ENCODE measurements at regions not wholly inside any gene's neighbourhood (a gene's known extent, or its start where the extent isn't known, plus 50 kb on each side); places are given as distances from the start of the nearest gene placed in this dataset.
A peak's percentile ranks its signal among the peaks of the same experiment; 100 is the strongest.

DNA sequence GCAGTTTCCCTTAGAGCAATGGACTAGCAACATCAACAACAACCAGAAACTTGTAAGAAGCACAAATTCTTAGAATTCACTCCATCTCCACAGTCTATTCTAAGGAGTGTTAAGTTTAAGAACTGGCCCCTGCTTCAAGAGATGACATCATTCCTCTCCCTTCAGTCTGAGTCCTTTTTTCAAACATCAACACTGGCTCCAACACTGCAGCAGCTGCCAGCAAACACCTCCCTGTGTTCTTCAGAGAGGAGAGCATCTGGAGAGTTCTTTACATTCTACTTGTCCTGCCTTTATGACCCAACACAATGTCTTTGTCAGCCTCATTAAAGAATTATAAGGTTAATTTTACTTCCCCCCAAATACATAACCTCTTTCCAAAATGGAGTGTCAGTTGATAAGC is 122.3 kb downstream of the HNMT start:
- DNase-seq (ENCODE audit: low read depth) (peak; percentile 61), FAIRE-seq (no peak)
- no peak overlapping the region for H3K4me3 Mint-ChIP-seq (ENCODE audit: unreplicated experiment)
- peaks cover 35% of the 10 kb centered on the region for H3K4me1 Mint-ChIP-seq (ENCODE audit: low read depth, unreplicated experiment)
- H3K27ac Mint-ChIP-seq (ENCODE audit: unreplicated experiment), result peak overlapping the region; percentile 99
- Histone ChIP-seq H3K9me3 (ENCODE audit: insufficient read depth, low read depth, low read length) (no peaks in the 10 kb centered on the region), H3K27me3 (ENCODE audit: insufficient read depth, low read length) (no peaks in the 10 kb centered on the region), H3K36me3 (ENCODE audit: insufficient read depth, low read length) (no peaks in the 10 kb centered on the region), H2AFZ (ENCODE audit: low read depth, low read length) (no peak overlapping the region), H3K27ac (ENCODE audit: low read depth, low read length) (no peak overlapping the region), H3K4me1 (ENCODE audit: insufficient read depth, low read length) (no peaks in the 10 kb centered on the region), H4K20me1 (ENCODE audit: insufficient read depth, low read length) (no peaks in the 10 kb centered on the region), H3K4me2 (ENCODE audit: low read length) (peak overlapping the region; percentile 15), H3K9ac (ENCODE audit: low read length) (no peak overlapping the region), H3K79me2 (ENCODE audit: insufficient read depth, low read length) (no peaks in the 10 kb centered on the region), H3K4me3 (ENCODE audit: insufficient read depth, low read depth, low read length) (no peak overlapping the region)
- peaks cover 3% of the 10 kb centered on the region for H3K9me3 Mint-ChIP-seq (ENCODE audit: unreplicated experiment)
- no peak for TF ChIP-seq EZH2 (IDR thresholded peaks at IDR 0.05; ENCODE audit: insufficient read depth, low read length)
- TF ChIP-seq, protein P1, sequence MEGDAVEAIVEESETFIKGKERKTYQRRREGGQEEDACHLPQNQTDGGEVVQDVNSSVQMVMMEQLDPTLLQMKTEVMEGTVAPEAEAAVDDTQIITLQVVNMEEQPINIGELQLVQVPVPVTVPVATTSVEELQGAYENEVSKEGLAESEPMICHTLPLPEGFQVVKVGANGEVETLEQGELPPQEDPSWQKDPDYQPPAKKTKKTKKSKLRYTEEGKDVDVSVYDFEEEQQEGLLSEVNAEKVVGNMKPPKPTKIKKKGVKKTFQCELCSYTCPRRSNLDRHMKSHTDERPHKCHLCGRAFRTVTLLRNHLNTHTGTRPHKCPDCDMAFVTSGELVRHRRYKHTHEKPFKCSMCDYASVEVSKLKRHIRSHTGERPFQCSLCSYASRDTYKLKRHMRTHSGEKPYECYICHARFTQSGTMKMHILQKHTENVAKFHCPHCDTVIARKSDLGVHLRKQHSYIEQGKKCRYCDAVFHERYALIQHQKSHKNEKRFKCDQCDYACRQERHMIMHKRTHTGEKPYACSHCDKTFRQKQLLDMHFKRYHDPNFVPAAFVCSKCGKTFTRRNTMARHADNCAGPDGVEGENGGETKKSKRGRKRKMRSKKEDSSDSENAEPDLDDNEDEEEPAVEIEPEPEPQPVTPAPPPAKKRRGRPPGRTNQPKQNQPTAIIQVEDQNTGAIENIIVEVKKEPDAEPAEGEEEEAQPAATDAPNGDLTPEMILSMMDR (IDR thresholded peaks at IDR 0.05; ENCODE audit: insufficient read depth, low read depth, low read length), result no peak
- H3K36me3 Mint-ChIP-seq (ENCODE audit: low read depth, unreplicated experiment), result peaks cover 4% of the 10 kb centered on the region
- no peaks in the 10 kb centered on the region for H3K27me3 Mint-ChIP-seq (ENCODE audit: low read depth, unreplicated experiment)

DNA sequence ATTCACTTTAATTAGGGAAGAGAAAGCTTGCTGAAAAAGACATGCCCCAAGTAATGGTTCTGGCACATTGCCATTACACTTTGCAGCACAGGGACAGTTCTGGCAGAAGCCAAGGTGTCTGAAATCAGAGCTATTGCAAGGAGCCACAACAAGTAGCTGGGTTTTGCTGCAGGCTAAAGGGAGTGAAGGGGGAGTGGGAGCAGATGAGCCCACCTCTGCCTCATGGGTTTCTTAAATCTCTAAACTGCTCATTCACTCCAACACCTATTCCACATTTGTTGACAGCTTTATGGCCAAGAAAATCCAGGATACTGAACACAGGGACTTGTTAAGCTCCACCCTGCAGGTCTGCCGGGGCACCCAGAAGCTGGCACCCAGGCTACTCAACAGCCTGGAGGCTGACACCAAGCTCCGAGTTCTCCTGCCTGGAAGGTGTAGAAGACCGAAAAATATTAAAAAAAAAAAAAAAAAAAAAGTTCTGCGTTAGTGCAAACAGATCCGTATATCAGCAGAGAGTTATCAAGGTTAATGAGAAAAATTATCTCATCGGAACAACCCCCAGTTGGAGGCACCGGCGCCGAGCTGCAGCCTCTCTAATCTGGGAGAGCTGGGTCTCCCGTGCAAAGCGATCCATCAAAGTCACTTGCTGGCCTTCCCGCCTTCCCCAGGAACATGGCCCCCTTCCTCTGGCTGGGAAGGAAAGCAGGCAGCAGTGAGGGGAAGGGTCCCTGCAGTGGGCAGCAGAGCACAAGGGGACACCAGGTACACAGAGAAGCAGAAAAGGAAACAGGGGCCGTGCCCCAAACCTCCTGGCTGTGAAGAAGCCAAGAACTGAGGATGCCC is 123.7 kb downstream of the HNMT start:
- Histone ChIP-seq H2AFZ (ENCODE audit: low read depth, low read length) (no peak overlapping the region), H3K4me1 (ENCODE audit: insufficient read depth, low read length) (no peaks in the 10 kb centered on the region), H3K27ac (ENCODE audit: low read depth, low read length) (no peak overlapping the region), H3K36me3 (ENCODE audit: insufficient read depth, low read length) (no peaks in the 10 kb centered on the region), H3K4me3 (ENCODE audit: insufficient read depth, low read depth, low read length) (no peak overlapping the region), H3K79me2 (ENCODE audit: insufficient read depth, low read length) (no peaks in the 10 kb centered on the region), H3K9ac (ENCODE audit: low read length) (no peak overlapping the region), H3K4me2 (ENCODE audit: low read length) (no peak overlapping the region), H3K27me3 (ENCODE audit: insufficient read depth, low read length) (no peaks in the 10 kb centered on the region), H3K9me3 (ENCODE audit: insufficient read depth, low read depth, low read length) (no peaks in the 10 kb centered on the region), H4K20me1 (ENCODE audit: insufficient read depth, low read length) (no peaks in the 10 kb centered on the region)
- Mint-ChIP-seq H3K9me3 (ENCODE audit: unreplicated experiment) (peaks cover 3% of the 10 kb centered on the region), H3K36me3 (ENCODE audit: low read depth, unreplicated experiment) (peaks cover 4% of the 10 kb centered on the region), H3K4me3 (ENCODE audit: unreplicated experiment) (no peak overlapping the region), H3K4me1 (ENCODE audit: low read depth, unreplicated experiment) (peaks cover 35% of the 10 kb centered on the region), H3K27me3 (ENCODE audit: low read depth, unreplicated experiment) (no peaks in the 10 kb centered on the region), H3K27ac (ENCODE audit: unreplicated experiment) (no peak overlapping the region)
- no peak for FAIRE-seq
- DNase-seq (ENCODE audit: low read depth), result no peak
- TF ChIP-seq EZH2 (IDR thresholded peaks at IDR 0.05; ENCODE audit: insufficient read depth, low read length), result no peak
- TF ChIP-seq, protein P1 (IDR thresholded peaks at IDR 0.05; ENCODE audit: insufficient read depth, low read depth, low read length), result no peak

DNA sequence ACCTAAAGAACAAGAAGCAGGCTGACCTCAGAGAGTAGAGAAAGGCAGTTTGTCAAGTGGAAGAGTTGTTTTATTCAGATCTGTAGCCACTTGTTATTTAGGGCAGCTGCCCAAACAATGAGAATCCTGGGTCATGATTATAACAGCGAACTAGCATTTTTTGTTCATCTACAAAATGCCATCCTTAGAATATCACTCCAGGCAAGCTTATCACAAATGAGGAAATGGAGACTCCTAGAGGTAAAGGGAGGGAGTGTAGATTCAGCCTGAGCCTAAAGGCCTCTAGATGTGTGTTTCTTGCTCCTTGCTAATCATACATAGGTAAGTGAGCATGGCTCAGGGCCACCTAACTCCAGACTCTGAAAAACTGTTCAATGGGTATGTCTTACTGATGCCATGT is 126.1 kb downstream of the HNMT start:
- H3K4me1 ChIP-seq (ENCODE audit: insufficient read depth, low read length), result no peaks in the 10 kb centered on the region

More for the DNA sequence above, 126.1 kb downstream of the HNMT start:
- DNase-seq (ENCODE audit: low read depth), result peak; percentile 28
- no peak overlapping the region for H2AFZ ChIP-seq (ENCODE audit: low read depth, low read length)
- no peaks in the 10 kb centered on the region for H3K79me2 ChIP-seq (ENCODE audit: insufficient read depth, low read length)
- H3K4me3 Mint-ChIP-seq (ENCODE audit: unreplicated experiment), result no peak overlapping the region
- H3K36me3 ChIP-seq (ENCODE audit: insufficient read depth, low read length), result no peaks in the 10 kb centered on the region
- no peak overlapping the region for H3K27ac ChIP-seq (ENCODE audit: low read depth, low read length)
- H3K4me3 ChIP-seq (ENCODE audit: insufficient read depth, low read depth, low read length), result no peak overlapping the region
- no peak overlapping the region for H3K27ac Mint-ChIP-seq (ENCODE audit: unreplicated experiment)
- no peak overlapping the region for H3K9ac ChIP-seq (ENCODE audit: low read length)
- H3K36me3 Mint-ChIP-seq (ENCODE audit: low read depth, unreplicated experiment), result no peaks in the 10 kb centered on the region
- FAIRE-seq, result peak; percentile 72
- peaks cover 3% of the 10 kb centered on the region for H3K9me3 Mint-ChIP-seq (ENCODE audit: unreplicated experiment)
- H3K4me1 Mint-ChIP-seq (ENCODE audit: low read depth, unreplicated experiment), result peaks cover 22% of the 10 kb centered on the region
- H4K20me1 ChIP-seq (ENCODE audit: insufficient read depth, low read length), result no peaks in the 10 kb centered on the region
- H3K27me3 Mint-ChIP-seq (ENCODE audit: low read depth, unreplicated experiment), result no peaks in the 10 kb centered on the region
- TF ChIP-seq, protein P1 (IDR thresholded peaks at IDR 0.05; ENCODE audit: insufficient read depth, low read depth, low read length), result peak; percentile 85
- TF ChIP-seq EZH2 (IDR thresholded peaks at IDR 0.05; ENCODE audit: insufficient read depth, low read length), result no peak
- no peaks in the 10 kb centered on the region for H3K9me3 ChIP-seq (ENCODE audit: insufficient read depth, low read depth, low read length)
- no peaks in the 10 kb centered on the region for H3K27me3 ChIP-seq (ENCODE audit: insufficient read depth, low read length)
- no peak overlapping the region for H3K4me2 ChIP-seq (ENCODE audit: low read length)
